ENCODE measurements at regions not wholly inside any gene's neighbourhood (a gene's known extent, or its start where the extent isn't known, plus 50 kb on each side); places are given as distances from the start of the nearest gene placed in this dataset.

DNA sequence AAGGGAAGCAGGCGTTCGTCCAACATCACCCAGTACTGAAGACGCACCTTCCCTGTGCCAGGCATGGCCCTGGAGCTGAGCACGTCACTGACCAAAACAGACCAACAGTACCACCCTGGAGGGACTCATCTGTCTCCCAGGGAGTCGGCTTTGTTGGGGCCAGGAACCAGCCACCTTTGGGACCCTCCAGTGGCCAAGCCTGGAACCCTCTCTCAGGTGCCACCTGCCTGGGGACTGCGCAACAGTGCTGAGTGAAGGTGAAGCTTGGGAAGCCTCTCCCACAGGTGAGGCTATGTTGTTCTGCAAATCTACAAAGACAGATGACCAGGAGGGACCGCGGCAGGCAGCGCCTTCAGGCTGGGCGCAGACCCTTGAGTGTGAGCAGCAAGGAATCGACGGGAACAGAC is 91.4 kb upstream of the OTOS start:
- peaks cover 9% of the 10 kb centered on the region for H3K4me1 Mint-ChIP-seq (ENCODE audit: low read depth, unreplicated experiment)
- no peaks in the 10 kb centered on the region for H3K79me2 ChIP-seq (ENCODE audit: insufficient read depth, low read length)
- peaks cover 5% of the 10 kb centered on the region for H3K9me3 ChIP-seq (ENCODE audit: insufficient read depth, low read depth, low read length)
- H2AFZ ChIP-seq (ENCODE audit: low read depth, low read length): no peak overlapping the region
- H3K27ac ChIP-seq (ENCODE audit: low read depth, low read length): no peak overlapping the region
- FAIRE-seq (no peak), DNase-seq (ENCODE audit: low read depth) (no peak)
- peaks cover 2% of the 10 kb centered on the region for H3K4me1 ChIP-seq (ENCODE audit: insufficient read depth, low read length)
- H3K36me3 ChIP-seq (ENCODE audit: insufficient read depth, low read length): no peaks in the 10 kb centered on the region
- no peak overlapping the region for H3K4me3 Mint-ChIP-seq (ENCODE audit: unreplicated experiment)
- H3K27ac Mint-ChIP-seq (ENCODE audit: unreplicated experiment): no peak overlapping the region
- H3K36me3 Mint-ChIP-seq (ENCODE audit: low read depth, unreplicated experiment): peaks cover 6% of the 10 kb centered on the region
- no peak for TF ChIP-seq EZH2 (IDR thresholded peaks at IDR 0.05; ENCODE audit: insufficient read depth, low read length)
- TF ChIP-seq, protein P1, sequence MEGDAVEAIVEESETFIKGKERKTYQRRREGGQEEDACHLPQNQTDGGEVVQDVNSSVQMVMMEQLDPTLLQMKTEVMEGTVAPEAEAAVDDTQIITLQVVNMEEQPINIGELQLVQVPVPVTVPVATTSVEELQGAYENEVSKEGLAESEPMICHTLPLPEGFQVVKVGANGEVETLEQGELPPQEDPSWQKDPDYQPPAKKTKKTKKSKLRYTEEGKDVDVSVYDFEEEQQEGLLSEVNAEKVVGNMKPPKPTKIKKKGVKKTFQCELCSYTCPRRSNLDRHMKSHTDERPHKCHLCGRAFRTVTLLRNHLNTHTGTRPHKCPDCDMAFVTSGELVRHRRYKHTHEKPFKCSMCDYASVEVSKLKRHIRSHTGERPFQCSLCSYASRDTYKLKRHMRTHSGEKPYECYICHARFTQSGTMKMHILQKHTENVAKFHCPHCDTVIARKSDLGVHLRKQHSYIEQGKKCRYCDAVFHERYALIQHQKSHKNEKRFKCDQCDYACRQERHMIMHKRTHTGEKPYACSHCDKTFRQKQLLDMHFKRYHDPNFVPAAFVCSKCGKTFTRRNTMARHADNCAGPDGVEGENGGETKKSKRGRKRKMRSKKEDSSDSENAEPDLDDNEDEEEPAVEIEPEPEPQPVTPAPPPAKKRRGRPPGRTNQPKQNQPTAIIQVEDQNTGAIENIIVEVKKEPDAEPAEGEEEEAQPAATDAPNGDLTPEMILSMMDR (IDR thresholded peaks at IDR 0.05; ENCODE audit: insufficient read depth, low read depth, low read length): no peak
- H3K9ac ChIP-seq (ENCODE audit: low read length): no peak overlapping the region
- H4K20me1 ChIP-seq (ENCODE audit: insufficient read depth, low read length): no peaks in the 10 kb centered on the region
- peaks cover 17% of the 10 kb centered on the region for H3K9me3 Mint-ChIP-seq (ENCODE audit: unreplicated experiment)
- H3K4me2 ChIP-seq (ENCODE audit: low read length): no peak overlapping the region
- no peaks in the 10 kb centered on the region for H3K27me3 ChIP-seq (ENCODE audit: insufficient read depth, low read length)
- H3K27me3 Mint-ChIP-seq (ENCODE audit: low read depth, unreplicated experiment): peaks cover 12% of the 10 kb centered on the region
- no peak overlapping the region for H3K4me3 ChIP-seq (ENCODE audit: insufficient read depth, low read depth, low read length)

DNA sequence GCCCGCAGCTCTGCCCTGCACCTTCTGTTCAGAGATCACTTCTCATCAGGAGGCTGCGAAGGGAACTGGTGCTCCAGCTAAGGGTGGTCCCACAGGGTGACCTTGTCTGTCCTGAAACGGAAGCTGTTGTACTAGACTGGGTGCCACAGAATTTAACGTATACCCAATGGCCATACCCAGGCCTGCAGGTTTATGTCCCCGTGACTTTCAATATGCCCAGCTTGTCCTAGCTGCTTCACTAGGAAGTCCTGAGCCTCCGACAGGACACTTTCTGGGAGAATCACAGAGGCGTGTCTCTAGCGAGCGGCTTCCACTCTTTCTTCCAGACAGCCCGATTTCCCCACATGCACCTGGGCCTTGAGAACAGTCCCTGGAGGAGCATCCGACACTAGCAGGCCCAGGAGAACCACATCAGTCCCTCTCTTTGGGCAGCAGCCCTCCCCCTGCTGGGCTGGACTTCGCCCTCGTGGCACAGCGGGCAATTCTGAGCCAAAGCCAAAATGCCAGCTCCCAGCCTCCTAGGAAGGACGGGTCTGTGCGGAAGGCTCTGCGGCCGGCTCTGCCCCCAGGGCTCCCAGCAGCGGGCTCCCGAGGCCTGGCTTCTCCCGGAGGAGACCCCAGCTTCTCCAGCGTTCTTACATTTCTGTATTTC is 91.9 kb upstream of the OTOS start:
- Mint-ChIP-seq H3K27me3 (ENCODE audit: low read depth, unreplicated experiment) (peaks cover 12% of the 10 kb centered on the region), H3K27ac (ENCODE audit: unreplicated experiment) (no peak overlapping the region), H3K4me3 (ENCODE audit: unreplicated experiment) (no peak overlapping the region), H3K9me3 (ENCODE audit: unreplicated experiment) (peaks cover 17% of the 10 kb centered on the region), H3K4me1 (ENCODE audit: low read depth, unreplicated experiment) (peaks cover 9% of the 10 kb centered on the region), H3K36me3 (ENCODE audit: low read depth, unreplicated experiment) (peaks cover 6% of the 10 kb centered on the region)
- no peak overlapping the region for H2AFZ ChIP-seq (ENCODE audit: low read depth, low read length)
- no peak overlapping the region for H3K9ac ChIP-seq (ENCODE audit: low read length)
- no peaks in the 10 kb centered on the region for H3K27me3 ChIP-seq (ENCODE audit: insufficient read depth, low read length)
- no peak overlapping the region for H3K4me2 ChIP-seq (ENCODE audit: low read length)
- no peaks in the 10 kb centered on the region for H4K20me1 ChIP-seq (ENCODE audit: insufficient read depth, low read length)
- H3K4me3 ChIP-seq (ENCODE audit: insufficient read depth, low read depth, low read length): no peak overlapping the region
- TF ChIP-seq, protein P1 (IDR thresholded peaks at IDR 0.05; ENCODE audit: insufficient read depth, low read depth, low read length): no peak
- TF ChIP-seq EZH2 (IDR thresholded peaks at IDR 0.05; ENCODE audit: insufficient read depth, low read length): no peak
- H3K9me3 ChIP-seq (ENCODE audit: insufficient read depth, low read depth, low read length): peaks cover 5% of the 10 kb centered on the region
- FAIRE-seq (no peak), DNase-seq (ENCODE audit: low read depth) (no peak)
- no peak overlapping the region for H3K27ac ChIP-seq (ENCODE audit: low read depth, low read length)
- peaks cover 2% of the 10 kb centered on the region for H3K4me1 ChIP-seq (ENCODE audit: insufficient read depth, low read length)
- no peaks in the 10 kb centered on the region for H3K79me2 ChIP-seq (ENCODE audit: insufficient read depth, low read length)
- H3K36me3 ChIP-seq (ENCODE audit: insufficient read depth, low read length): no peaks in the 10 kb centered on the region

Data from astrocyte (in vitro differentiated cells and primary cell).